ENCODE measurements at regions not wholly inside any gene's neighbourhood (a gene's known extent, or its start where the extent isn't known, plus 50 kb on each side); places are given as distances from the start of the nearest gene placed in this dataset.

DNA sequence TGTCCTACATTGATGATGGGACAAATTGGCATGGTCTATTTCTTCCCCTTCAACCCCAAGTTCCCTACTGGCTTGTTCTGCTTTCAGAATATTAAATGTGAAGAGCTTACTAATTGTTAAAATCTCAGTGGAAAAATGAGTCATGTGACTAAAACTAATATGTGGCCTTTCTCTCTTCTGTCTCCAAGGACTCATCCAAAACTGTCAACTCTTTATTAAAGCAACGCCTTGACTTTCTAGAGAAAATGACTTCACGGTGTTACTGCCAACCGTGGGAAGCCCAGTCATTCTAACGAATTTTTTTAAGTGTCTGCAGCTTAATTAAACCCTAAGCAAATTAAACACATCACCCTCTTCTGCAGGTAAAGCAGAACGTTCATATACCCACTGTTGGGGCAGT is 431.6 kb downstream of the DTWD2 start:
- no peak overlapping the region for H3K27ac ChIP-seq (ENCODE audit: insufficient read depth, low read length, poor library complexity, severe bottlenecking)
- H3K4me1 ChIP-seq (ENCODE audit: control insufficient read depth, insufficient read depth, low read length, poor library complexity, severe bottlenecking) = no peaks in the 10 kb centered on the region
- H3K4me3 ChIP-seq (ENCODE audit: insufficient read depth, low read depth, low read length, poor library complexity, severe bottlenecking) = no peak overlapping the region
- no peaks in the 10 kb centered on the region for H3K27me3 ChIP-seq (replicated peaks; ENCODE audit: control insufficient read depth, insufficient read depth, low read length, poor library complexity, severe bottlenecking)
- H3K36me3 ChIP-seq (ENCODE audit: control insufficient read depth, insufficient read depth, low read length) = no peaks in the 10 kb centered on the region
- H3K9me3 ChIP-seq (ENCODE audit: control insufficient read depth, low read length) = no peaks in the 10 kb centered on the region
- DNase-seq = no peak

GRCh38 chr5:118555727-118556126 is 432.6 kb downstream of the DTWD2 start:
- Histone ChIP-seq H3K9me3 (ENCODE audit: control insufficient read depth, low read length) (no peaks in the 10 kb centered on the region), H3K27me3 (replicated peaks; ENCODE audit: control insufficient read depth, insufficient read depth, low read length, poor library complexity, severe bottlenecking) (no peaks in the 10 kb centered on the region), H3K4me1 (ENCODE audit: control insufficient read depth, insufficient read depth, low read length, poor library complexity, severe bottlenecking) (no peaks in the 10 kb centered on the region), H3K27ac (ENCODE audit: insufficient read depth, low read length, poor library complexity, severe bottlenecking) (no peak overlapping the region), H3K36me3 (ENCODE audit: control insufficient read depth, insufficient read depth, low read length) (no peaks in the 10 kb centered on the region), H3K4me3 (ENCODE audit: insufficient read depth, low read depth, low read length, poor library complexity, severe bottlenecking) (no peak overlapping the region)
- DNase-seq = no peak

- H3K27ac ChIP-seq (ENCODE audit: insufficient read depth, low read length, poor library complexity, severe bottlenecking) = no peak overlapping the region
Measured at GRCh38 chr5:118554981-118555380, 433.4 kb downstream of the DTWD2 start.

GRCh38 chr5:118554241-118554640 is 434.1 kb downstream of the DTWD2 start:
- Histone ChIP-seq H3K36me3 (ENCODE audit: control insufficient read depth, insufficient read depth, low read length) (no peaks in the 10 kb centered on the region), H3K4me3 (ENCODE audit: insufficient read depth, low read depth, low read length, poor library complexity, severe bottlenecking) (no peak overlapping the region), H3K9me3 (ENCODE audit: control insufficient read depth, low read length) (no peaks in the 10 kb centered on the region), H3K27me3 (replicated peaks; ENCODE audit: control insufficient read depth, insufficient read depth, low read length, poor library complexity, severe bottlenecking) (no peaks in the 10 kb centered on the region), H3K27ac (ENCODE audit: insufficient read depth, low read length, poor library complexity, severe bottlenecking) (no peak overlapping the region), H3K4me1 (ENCODE audit: control insufficient read depth, insufficient read depth, low read length, poor library complexity, severe bottlenecking) (no peaks in the 10 kb centered on the region)
- no peak for DNase-seq

More at GRCh38 chr5:118554981-118555380, 433.4 kb downstream of the DTWD2 start:
- H3K9me3 ChIP-seq (ENCODE audit: control insufficient read depth, low read length) = no peaks in the 10 kb centered on the region
- DNase-seq = no peak
- H3K4me1 ChIP-seq (ENCODE audit: control insufficient read depth, insufficient read depth, low read length, poor library complexity, severe bottlenecking) = no peaks in the 10 kb centered on the region
- H3K36me3 ChIP-seq (ENCODE audit: control insufficient read depth, insufficient read depth, low read length) = no peaks in the 10 kb centered on the region
- H3K27me3 ChIP-seq (replicated peaks; ENCODE audit: control insufficient read depth, insufficient read depth, low read length, poor library complexity, severe bottlenecking) = no peaks in the 10 kb centered on the region
- H3K4me3 ChIP-seq (ENCODE audit: insufficient read depth, low read depth, low read length, poor library complexity, severe bottlenecking) = no peak overlapping the region

- no peaks in the 10 kb centered on the region for H3K9me3 ChIP-seq (ENCODE audit: control insufficient read depth, low read length)
- DNase-seq = no peak
- H3K4me1 ChIP-seq (ENCODE audit: control insufficient read depth, insufficient read depth, low read length, poor library complexity, severe bottlenecking) = no peaks in the 10 kb centered on the region
- no peaks in the 10 kb centered on the region for H3K36me3 ChIP-seq (ENCODE audit: control insufficient read depth, insufficient read depth, low read length)
- no peak overlapping the region for H3K27ac ChIP-seq (ENCODE audit: insufficient read depth, low read length, poor library complexity, severe bottlenecking)
- H3K4me3 ChIP-seq (ENCODE audit: insufficient read depth, low read depth, low read length, poor library complexity, severe bottlenecking) = no peak overlapping the region
- H3K27me3 ChIP-seq (replicated peaks; ENCODE audit: control insufficient read depth, insufficient read depth, low read length, poor library complexity, severe bottlenecking) = no peaks in the 10 kb centered on the region
Measured at GRCh38 chr5:118553662-118554061, 434.7 kb downstream of the DTWD2 start.

GRCh38 chr5:118552731-118553360 is 435.5 kb downstream of the DTWD2 start:
- no peaks in the 10 kb centered on the region for H3K36me3 ChIP-seq (ENCODE audit: control insufficient read depth, insufficient read depth, low read length)
- H3K9me3 ChIP-seq (ENCODE audit: control insufficient read depth, low read length) = no peaks in the 10 kb centered on the region
- H3K4me1 ChIP-seq (ENCODE audit: control insufficient read depth, insufficient read depth, low read length, poor library complexity, severe bottlenecking) = no peaks in the 10 kb centered on the region

DNA sequence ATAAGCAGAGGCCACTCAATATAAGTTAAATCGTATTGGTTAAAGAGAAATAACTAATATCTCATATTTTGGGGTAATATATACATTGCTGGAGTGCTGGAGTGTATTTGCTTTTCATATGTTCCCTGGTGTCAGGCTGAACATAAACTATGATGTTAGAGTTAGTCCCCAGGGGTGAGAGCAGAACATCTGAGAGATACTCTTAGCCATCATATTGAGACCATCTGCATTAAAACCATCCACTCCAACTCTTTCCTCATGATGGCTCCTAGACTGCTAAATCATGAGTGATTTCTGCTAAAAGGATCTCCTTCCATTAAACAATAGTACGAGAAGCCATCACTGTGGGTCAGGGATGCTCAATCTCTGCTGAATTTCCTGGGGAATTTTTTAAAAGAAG is 436.2 kb downstream of the DTWD2 start:
- Histone ChIP-seq H3K4me3 (ENCODE audit: insufficient read depth, low read depth, low read length, poor library complexity, severe bottlenecking) (no peak overlapping the region), H3K9me3 (ENCODE audit: control insufficient read depth, low read length) (no peaks in the 10 kb centered on the region), H3K27me3 (replicated peaks; ENCODE audit: control insufficient read depth, insufficient read depth, low read length, poor library complexity, severe bottlenecking) (no peaks in the 10 kb centered on the region), H3K4me1 (ENCODE audit: control insufficient read depth, insufficient read depth, low read length, poor library complexity, severe bottlenecking) (no peaks in the 10 kb centered on the region), H3K36me3 (ENCODE audit: control insufficient read depth, insufficient read depth, low read length) (no peaks in the 10 kb centered on the region), H3K27ac (ENCODE audit: insufficient read depth, low read length, poor library complexity, severe bottlenecking) (no peak overlapping the region)
- DNase-seq = no peak

More at GRCh38 chr5:118552731-118553360, 435.5 kb downstream of the DTWD2 start:
- Histone ChIP-seq H3K27ac (ENCODE audit: insufficient read depth, low read length, poor library complexity, severe bottlenecking) (no peak overlapping the region), H3K4me3 (ENCODE audit: insufficient read depth, low read depth, low read length, poor library complexity, severe bottlenecking) (no peak overlapping the region), H3K27me3 (replicated peaks; ENCODE audit: control insufficient read depth, insufficient read depth, low read length, poor library complexity, severe bottlenecking) (no peaks in the 10 kb centered on the region)
- no peak for DNase-seq

DNA sequence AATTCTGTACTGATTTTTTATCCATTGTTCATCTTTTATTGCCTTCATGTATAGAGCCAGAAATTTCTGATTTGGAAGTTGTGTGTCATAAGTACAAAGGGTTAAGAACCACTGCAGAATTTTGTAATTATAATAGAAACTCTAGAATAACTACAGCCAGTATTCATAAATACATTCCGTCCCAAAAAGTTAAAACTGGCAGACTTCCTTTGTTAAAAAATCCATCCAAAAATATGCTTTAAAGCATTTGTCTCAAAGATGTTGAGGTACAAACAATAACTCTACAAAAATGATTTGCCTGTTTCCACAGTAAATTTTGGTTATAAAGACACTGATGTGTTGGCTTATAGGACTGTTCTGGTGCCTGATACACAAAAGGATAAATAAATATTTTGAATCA is 436.6 kb downstream of the DTWD2 start:
- Histone ChIP-seq H3K27me3 (replicated peaks; ENCODE audit: control insufficient read depth, insufficient read depth, low read length, poor library complexity, severe bottlenecking) (no peaks in the 10 kb centered on the region), H3K36me3 (ENCODE audit: control insufficient read depth, insufficient read depth, low read length) (no peaks in the 10 kb centered on the region), H3K4me3 (ENCODE audit: insufficient read depth, low read depth, low read length, poor library complexity, severe bottlenecking) (no peak overlapping the region), H3K9me3 (ENCODE audit: control insufficient read depth, low read length) (no peaks in the 10 kb centered on the region), H3K27ac (ENCODE audit: insufficient read depth, low read length, poor library complexity, severe bottlenecking) (no peak overlapping the region), H3K4me1 (ENCODE audit: control insufficient read depth, insufficient read depth, low read length, poor library complexity, severe bottlenecking) (no peaks in the 10 kb centered on the region)
- DNase-seq = no peak

DNA sequence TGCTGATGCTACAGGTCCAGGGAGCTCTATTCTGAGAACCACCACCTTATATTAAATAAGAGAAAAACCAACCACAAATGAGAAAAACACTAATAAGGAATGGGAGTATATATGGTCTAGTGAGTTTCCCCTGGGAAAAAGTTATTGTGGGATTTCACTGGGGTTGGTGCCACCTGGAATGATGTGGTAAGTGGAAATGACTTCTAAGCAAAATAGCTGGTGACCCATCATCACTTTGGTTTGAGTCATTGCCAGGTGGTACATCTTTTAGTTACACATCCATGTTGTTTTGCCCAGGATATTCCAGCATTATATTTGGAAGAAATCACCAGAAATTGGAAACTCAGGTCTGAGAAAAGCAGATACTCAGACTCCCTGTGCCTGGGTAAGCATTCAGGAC is 437.3 kb downstream of the DTWD2 start:
- no peaks in the 10 kb centered on the region for H3K27me3 ChIP-seq (replicated peaks; ENCODE audit: control insufficient read depth, insufficient read depth, low read length, poor library complexity, severe bottlenecking)
- no peaks in the 10 kb centered on the region for H3K36me3 ChIP-seq (ENCODE audit: control insufficient read depth, insufficient read depth, low read length)
- no peak overlapping the region for H3K27ac ChIP-seq (ENCODE audit: insufficient read depth, low read length, poor library complexity, severe bottlenecking)
- no peak for DNase-seq
- H3K4me3 ChIP-seq (ENCODE audit: insufficient read depth, low read depth, low read length, poor library complexity, severe bottlenecking) = no peak overlapping the region
- H3K9me3 ChIP-seq (ENCODE audit: control insufficient read depth, low read length) = no peaks in the 10 kb centered on the region
- no peaks in the 10 kb centered on the region for H3K4me1 ChIP-seq (ENCODE audit: control insufficient read depth, insufficient read depth, low read length, poor library complexity, severe bottlenecking)

- H3K27ac ChIP-seq (ENCODE audit: insufficient read depth, low read length, poor library complexity, severe bottlenecking) = no peak overlapping the region
- H3K36me3 ChIP-seq (ENCODE audit: control insufficient read depth, insufficient read depth, low read length) = no peaks in the 10 kb centered on the region
- H3K4me3 ChIP-seq (ENCODE audit: insufficient read depth, low read depth, low read length, poor library complexity, severe bottlenecking) = no peak overlapping the region
- no peaks in the 10 kb centered on the region for H3K4me1 ChIP-seq (ENCODE audit: control insufficient read depth, insufficient read depth, low read length, poor library complexity, severe bottlenecking)
- DNase-seq = no peak
- no peaks in the 10 kb centered on the region for H3K27me3 ChIP-seq (replicated peaks; ENCODE audit: control insufficient read depth, insufficient read depth, low read length, poor library complexity, severe bottlenecking)
- H3K9me3 ChIP-seq (ENCODE audit: control insufficient read depth, low read length) = no peaks in the 10 kb centered on the region
Measured at GRCh38 chr5:118548761-118549720, 439.3 kb downstream of the DTWD2 start.

Data from effector memory CD4-positive, alpha-beta T cell (primary cell).